MM.1S (cell line): ENCODE measurements at regions not wholly inside any gene's neighbourhood (a gene's known extent, or its start where the extent isn't known, plus 50 kb on each side); places are given as distances from the start of the nearest gene placed in this dataset.

ENCODE experiments used
- DNase-seq: peaks from one replicate; pipeline ENCODE4 v3.0.0-alpha.2; 2015
- H2AFZ ChIP-seq: fragments of 300-600 bp; sonication (generic); 2 replicates; pipeline ENCODE4 v1.6.0; 2016; ENCODE audit warnings: antibody characterized with exemption, low read length
- H3F3A ChIP-seq: fragments of 300-600 bp; sonication (generic); 2 replicates; pipeline ENCODE4 v1.6.1; 2016; ENCODE audit warnings: mild to moderate bottlenecking, antibody characterized with exemption, low read length, moderate library complexity, mixed read lengths; ENCODE audit not compliant: insufficient read depth
- H3K27ac ChIP-seq: fragments of 300-600 bp; sonication (generic); 2 replicates; pipeline ENCODE4 v1.5.1; 2016; ENCODE audit warnings: mild to moderate bottlenecking, low read length
- H3K27me3 ChIP-seq: fragments of 300-600 bp; sonication (generic); replicated peaks from 2 replicates; pipeline ENCODE4 v1.6.0; 2016; ENCODE audit warnings: low read length; ENCODE audit not compliant: insufficient read depth
- H3K36me3 ChIP-seq: fragments of 300-600 bp; sonication (generic); replicated peaks from 2 replicates; pipeline ENCODE4 v1.6.1; 2016; ENCODE audit warnings: mild to moderate bottlenecking, low read length, mixed read lengths; ENCODE audit not compliant: insufficient read depth
- H3K4me1 ChIP-seq: fragments of 300-600 bp; sonication (generic); 2 replicates; pipeline ENCODE4 v1.6.1; 2016; ENCODE audit warnings: low read length, mixed read lengths
- H3K4me2 ChIP-seq: fragments of 300-600 bp; sonication (generic); 2 replicates; pipeline ENCODE4 v1.6.0; 2016; ENCODE audit warnings: low read depth, low read length
- H3K4me3 ChIP-seq: fragments of 300-600 bp; sonication (generic); 2 replicates; pipeline ENCODE4 v1.5.1; 2016; ENCODE audit warnings: low read length, mixed read lengths
- H3K79me2 ChIP-seq: fragments of 300-600 bp; sonication (generic); 2 replicates; pipeline ENCODE4 v1.6.1; 2016; ENCODE audit warnings: mixed run types, low read length, mixed read lengths
- H3K9ac ChIP-seq: fragments of 300-600 bp; sonication (generic); 2 replicates; pipeline ENCODE4 v1.6.1; 2016; ENCODE audit warnings: low read length, mixed read lengths
- H3K9me2 ChIP-seq: fragments of 300-600 bp; sonication (generic); replicated peaks from 2 replicates; pipeline ENCODE4 v1.6.1; 2016; ENCODE audit warnings: mild to moderate bottlenecking, low read length, mixed read lengths; ENCODE audit not compliant: insufficient read depth
- H3K9me3 ChIP-seq: fragments of 300-600 bp; sonication (generic); replicated peaks from 2 replicates; pipeline ENCODE4 v1.6.1; 2016; ENCODE audit warnings: mild to moderate bottlenecking, low read length, mixed read lengths; ENCODE audit not compliant: insufficient read depth
- H4K20me1 ChIP-seq: fragments of 300-600 bp; sonication (generic); 2 replicates; pipeline ENCODE4 v1.6.1; 2016; ENCODE audit warnings: mild to moderate bottlenecking, low read length, moderate library complexity, mixed read lengths; ENCODE audit not compliant: insufficient read depth
- EZH2 ChIP-seq: fragments of 300-600 bp; sonication (generic); optimal IDR thresholded peaks from 2 replicates; pipeline ENCODE3; 2017; ENCODE audit warnings: low read depth, mild to moderate bottlenecking, antibody characterized with exemption, low read length, mixed read lengths
- EZH2phosphoT487 ChIP-seq: fragments of 300-600 bp; sonication (generic); IDR thresholded peaks from 2 replicates; pipeline ENCODE4 v1.6.1; 2018; ENCODE audit warnings: antibody characterized with exemption, low read length
- TF ChIP-seq, protein P1 (sequence below): fragments of 300-600 bp; sonication (generic); IDR thresholded peaks from 2 replicates; pipeline ENCODE4 v1.5.1; 2016; ENCODE audit warnings: antibody characterized with exemption, low read length, mixed read lengths

DNA sequence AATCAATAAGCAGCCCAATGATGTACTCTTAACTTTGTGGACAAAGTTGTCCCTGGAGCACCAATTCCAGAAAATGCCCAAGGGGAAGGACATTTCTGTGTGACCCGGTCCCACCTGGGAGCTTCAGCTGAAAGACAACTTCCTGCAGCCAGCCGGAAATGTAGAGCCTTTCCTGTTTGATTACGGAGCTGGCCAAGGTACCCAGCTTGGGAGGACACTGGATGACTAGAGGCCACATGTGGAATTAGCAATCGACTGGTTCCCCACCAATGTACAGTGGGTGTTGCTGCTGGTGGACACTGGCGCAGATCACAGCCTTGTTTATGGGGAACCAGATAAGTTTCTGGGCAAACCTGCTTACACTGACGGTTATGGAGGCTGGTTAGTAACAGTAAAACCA is 53.0 kb upstream of the ZC3H15 start:
- Histone ChIP-seq H4K20me1 (no peaks in the 10 kb centered on the region), H3F3A (no peaks in the 10 kb centered on the region), H3K79me2 (no peaks in the 10 kb centered on the region), H3K36me3 (no peaks in the 10 kb centered on the region), H3K27me3 (no peaks in the 10 kb centered on the region), H3K4me1 (no peaks in the 10 kb centered on the region), H3K9me2 (no peaks in the 10 kb centered on the region), H3K4me3 (no peak overlapping the region), H2AFZ (no peak overlapping the region), H3K9me3 (no peaks in the 10 kb centered on the region), H3K9ac (no peak overlapping the region), H3K4me2 (no peak overlapping the region), H3K27ac (no peak overlapping the region)
- no peak for DNase-seq
- TF ChIP-seq EZH2 (no peak), EZH2phosphoT487 (no peak)
- TF ChIP-seq, protein P1, sequence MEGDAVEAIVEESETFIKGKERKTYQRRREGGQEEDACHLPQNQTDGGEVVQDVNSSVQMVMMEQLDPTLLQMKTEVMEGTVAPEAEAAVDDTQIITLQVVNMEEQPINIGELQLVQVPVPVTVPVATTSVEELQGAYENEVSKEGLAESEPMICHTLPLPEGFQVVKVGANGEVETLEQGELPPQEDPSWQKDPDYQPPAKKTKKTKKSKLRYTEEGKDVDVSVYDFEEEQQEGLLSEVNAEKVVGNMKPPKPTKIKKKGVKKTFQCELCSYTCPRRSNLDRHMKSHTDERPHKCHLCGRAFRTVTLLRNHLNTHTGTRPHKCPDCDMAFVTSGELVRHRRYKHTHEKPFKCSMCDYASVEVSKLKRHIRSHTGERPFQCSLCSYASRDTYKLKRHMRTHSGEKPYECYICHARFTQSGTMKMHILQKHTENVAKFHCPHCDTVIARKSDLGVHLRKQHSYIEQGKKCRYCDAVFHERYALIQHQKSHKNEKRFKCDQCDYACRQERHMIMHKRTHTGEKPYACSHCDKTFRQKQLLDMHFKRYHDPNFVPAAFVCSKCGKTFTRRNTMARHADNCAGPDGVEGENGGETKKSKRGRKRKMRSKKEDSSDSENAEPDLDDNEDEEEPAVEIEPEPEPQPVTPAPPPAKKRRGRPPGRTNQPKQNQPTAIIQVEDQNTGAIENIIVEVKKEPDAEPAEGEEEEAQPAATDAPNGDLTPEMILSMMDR = no peak

DNA sequence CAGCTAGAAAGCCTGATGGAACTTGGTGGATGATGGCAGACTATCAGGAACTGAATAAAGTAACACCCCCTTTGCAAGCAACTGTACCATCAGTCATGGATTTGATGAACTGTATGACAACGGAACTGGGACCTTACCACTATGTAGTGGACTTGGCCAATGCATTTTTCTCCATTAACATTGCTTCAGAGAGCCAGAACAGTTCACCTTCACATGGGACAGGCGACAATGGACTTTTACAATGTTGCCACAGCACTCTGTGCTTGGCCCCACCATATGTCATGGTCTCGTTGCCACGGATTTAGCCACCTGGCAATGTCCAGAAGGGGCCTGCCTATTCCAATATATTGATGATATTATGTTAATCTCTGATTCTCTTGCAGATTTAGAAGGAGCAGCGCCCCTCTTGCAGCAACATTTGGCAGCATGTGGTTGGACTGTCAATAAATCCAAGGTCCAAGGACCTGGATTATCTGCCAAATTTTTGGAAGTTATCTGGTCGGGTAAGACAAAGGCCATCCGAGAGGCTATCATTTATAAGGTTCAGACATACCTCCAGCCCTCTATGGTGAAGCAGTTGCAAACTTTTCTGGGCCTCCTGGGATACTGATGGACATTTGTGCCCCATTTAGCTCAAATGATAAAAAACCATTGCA is 52.2 kb upstream of the ZC3H15 start:
- Histone ChIP-seq H3K9me3 (no peaks in the 10 kb centered on the region), H3K36me3 (no peaks in the 10 kb centered on the region), H4K20me1 (no peaks in the 10 kb centered on the region), H3K79me2 (no peaks in the 10 kb centered on the region), H3K4me2 (no peak overlapping the region), H3K4me1 (no peaks in the 10 kb centered on the region), H3K27ac (no peak overlapping the region), H3K9ac (no peak overlapping the region), H3F3A (no peaks in the 10 kb centered on the region), H2AFZ (no peak overlapping the region), H3K27me3 (no peaks in the 10 kb centered on the region), H3K4me3 (no peak overlapping the region), H3K9me2 (no peaks in the 10 kb centered on the region)
- DNase-seq = no peak
- TF ChIP-seq EZH2 (no peak), EZH2phosphoT487 (no peak)
- TF ChIP-seq, protein P1 = no peak
